RCC 7860 (cell line): ENCODE measurements at regions not wholly inside any gene's neighbourhood (a gene's known extent, or its start where the extent isn't known, plus 50 kb on each side); places are given as distances from the start of the nearest gene placed in this dataset.

Experiments used
- DNase-seq: peaks from one replicate; pipeline ENCODE4 v3.0.0-alpha.2; 2015; ENCODE audit warnings: low spot score
- FAIRE-seq: peaks from 2 replicates; lab custom pipeline; 2012; peaks lifted over from hg19 to GRCh38; lab: Jason Lieb, UNC

DNA sequence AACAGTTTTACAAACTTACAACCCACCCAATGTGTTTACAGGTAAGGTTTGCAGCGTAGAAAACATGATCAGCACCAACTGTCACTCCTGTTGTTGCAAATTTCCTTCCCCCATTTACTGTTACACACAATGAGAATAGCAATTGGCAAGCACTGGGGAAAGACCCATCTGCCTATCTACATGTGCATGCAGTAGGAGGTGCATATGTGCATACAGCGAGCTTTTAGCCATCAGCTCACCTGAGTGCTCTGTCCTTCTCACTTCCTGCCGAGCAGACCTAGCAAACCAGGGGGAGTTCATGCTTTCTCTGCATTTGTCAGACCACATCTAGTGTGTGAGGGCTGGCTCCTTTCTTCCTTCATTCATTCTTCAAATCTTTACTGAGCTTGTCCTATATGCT, 49.9 kb upstream of the ARL4C start:
- FAIRE-seq = no peak
- DNase-seq = no peak
